ENCODE measurements at regions not wholly inside any gene's neighbourhood (a gene's known extent, or its start where the extent isn't known, plus 50 kb on each side); places are given as distances from the start of the nearest gene placed in this dataset.

GRCh38 chr1:102751111-102751510 lies 357.2 kb downstream of the COL11A1 start:
- no peak overlapping the region for H3K4me2 ChIP-seq (ENCODE audit: low read length)
- H3K36me3 ChIP-seq (ENCODE audit: insufficient read depth, low read length) = no peaks in the 10 kb centered on the region
- no peak overlapping the region for H3K27ac ChIP-seq (ENCODE audit: low read depth, low read length, poor library complexity, severe bottlenecking)
- no TSS peak for BruUV-seq (replicated peaks)
- no peaks in the 10 kb centered on the region for H3K79me2 ChIP-seq (ENCODE audit: insufficient read depth, low read depth, low read length)
- no peak overlapping the region for H3K4me3 ChIP-seq (ENCODE audit: low read depth, low read length, poor library complexity, severe bottlenecking)
- H3K9me3 ChIP-seq (ENCODE audit: low read length) = no peaks in the 10 kb centered on the region
- no peak overlapping the region for H2AFZ ChIP-seq (ENCODE audit: low read length)
- H3K9me2 ChIP-seq (ENCODE audit: insufficient read depth, low read length) = no peaks in the 10 kb centered on the region
- H3K4me1 ChIP-seq (ENCODE audit: insufficient read depth, low read length, poor library complexity, severe bottlenecking) = no peaks in the 10 kb centered on the region
- TF ChIP-seq EZH2phosphoT487 (IDR thresholded peaks at IDR 0.05; ENCODE audit: borderline replicate concordance, low read depth, low read length) (no peak), CTCF (conservative IDR thresholded peaks at IDR 0.05; ENCODE audit: low read length) (no peak)
- intact Hi-C loops (cut with micrococcal nuclease; ENCODE audit: unreplicated experiment) = no loop called here
- ChIA-PET CTCF (ENCODE audit: unreplicated experiment) (no interaction called here), POLR2A (interaction anchor here (1.0 kb wide), 1 partner anchor 9 kb away, joined by 3 read pairs; no protein-coding TSS in a partner anchor)
- DNase-seq (ENCODE audit: low spot score) = no peak
- H4K20me1 ChIP-seq (ENCODE audit: insufficient read depth, low read length) = no peaks in the 10 kb centered on the region

- H4K20me1 ChIP-seq (ENCODE audit: insufficient read depth, low read length) = no peaks in the 10 kb centered on the region
- DNase-seq (ENCODE audit: low spot score) = no peak
- ChIA-PET POLR2A (interaction anchor here (0.7 kb wide), 1 partner anchor 213 kb away, joined by 3 read pairs; no protein-coding TSS in a partner anchor), CTCF (ENCODE audit: unreplicated experiment) (no interaction called here)
- H3K4me2 ChIP-seq (ENCODE audit: low read length) = no peak overlapping the region
- no peaks in the 10 kb centered on the region for H3K36me3 ChIP-seq (ENCODE audit: insufficient read depth, low read length)
- H3K9me3 ChIP-seq (ENCODE audit: low read length) = no peaks in the 10 kb centered on the region
- H3K4me1 ChIP-seq (ENCODE audit: insufficient read depth, low read length, poor library complexity, severe bottlenecking) = no peaks in the 10 kb centered on the region
- TF ChIP-seq CTCF (conservative IDR thresholded peaks at IDR 0.05; ENCODE audit: low read length) (no peak), EZH2phosphoT487 (IDR thresholded peaks at IDR 0.05; ENCODE audit: borderline replicate concordance, low read depth, low read length) (no peak)
- H3K27ac ChIP-seq (ENCODE audit: low read depth, low read length, poor library complexity, severe bottlenecking) = no peak overlapping the region
- no peaks in the 10 kb centered on the region for H3K9me2 ChIP-seq (ENCODE audit: insufficient read depth, low read length)
- H2AFZ ChIP-seq (ENCODE audit: low read length) = no peak overlapping the region
- no peak overlapping the region for H3K4me3 ChIP-seq (ENCODE audit: low read depth, low read length, poor library complexity, severe bottlenecking)
- intact Hi-C loops (cut with micrococcal nuclease; ENCODE audit: unreplicated experiment) = no loop called here
- no peaks in the 10 kb centered on the region for H3K79me2 ChIP-seq (ENCODE audit: insufficient read depth, low read depth, low read length)
- BruUV-seq (replicated peaks) = no TSS peak
These were observed 365.9 kb downstream of the COL11A1 start for GRCh38 chr1:102742426-102742825.

GRCh38 chr1:102733491-102734236 lies 374.7 kb downstream of the COL11A1 start:
- no peak overlapping the region for H2AFZ ChIP-seq (ENCODE audit: low read length)
- CTCF ChIA-PET (ENCODE audit: unreplicated experiment) = no interaction called here
- H4K20me1 ChIP-seq (ENCODE audit: insufficient read depth, low read length) = no peaks in the 10 kb centered on the region

More at GRCh38 chr1:102733491-102734236, 374.7 kb downstream of the COL11A1 start:
- Histone ChIP-seq H3K9me2 (ENCODE audit: insufficient read depth, low read length) (0 out of 2 replicates have a peak, but pooled peaks cover 4% of the 10 kb centered on the region), H3K4me2 (ENCODE audit: low read length) (no peak overlapping the region), H3K36me3 (ENCODE audit: insufficient read depth, low read length) (no peaks in the 10 kb centered on the region), H3K9me3 (ENCODE audit: low read length) (no peaks in the 10 kb centered on the region), H3K4me3 (ENCODE audit: low read depth, low read length, poor library complexity, severe bottlenecking) (no peak overlapping the region), H3K79me2 (ENCODE audit: insufficient read depth, low read depth, low read length) (no peaks in the 10 kb centered on the region), H3K4me1 (ENCODE audit: insufficient read depth, low read length, poor library complexity, severe bottlenecking) (no peaks in the 10 kb centered on the region), H3K27ac (ENCODE audit: low read depth, low read length, poor library complexity, severe bottlenecking) (no peak overlapping the region)
- intact Hi-C loops (cut with micrococcal nuclease; ENCODE audit: unreplicated experiment) = no loop called here
- POLR2A ChIA-PET = interaction anchor here (0.6 kb wide), 1 partner anchor 488 kb away, joined by 3 read pairs; no protein-coding TSS in a partner anchor
- TF ChIP-seq CTCF (conservative IDR thresholded peaks at IDR 0.05; ENCODE audit: low read length) (no peak), EZH2phosphoT487 (IDR thresholded peaks at IDR 0.05; ENCODE audit: borderline replicate concordance, low read depth, low read length) (no peak)
- DNase-seq (ENCODE audit: low spot score) = no peak
- no TSS peak for BruUV-seq (replicated peaks)
